ENCODE measurements at regions not wholly inside any gene's neighbourhood (a gene's known extent, or its start where the extent isn't known, plus 50 kb on each side); places are given as distances from the start of the nearest gene placed in this dataset.
"Not testable (repeated sequence)": the region's sequence is repeated elsewhere in the genome, so short reads cannot be mapped to it uniquely, and the experiment has no call there.

DNA sequence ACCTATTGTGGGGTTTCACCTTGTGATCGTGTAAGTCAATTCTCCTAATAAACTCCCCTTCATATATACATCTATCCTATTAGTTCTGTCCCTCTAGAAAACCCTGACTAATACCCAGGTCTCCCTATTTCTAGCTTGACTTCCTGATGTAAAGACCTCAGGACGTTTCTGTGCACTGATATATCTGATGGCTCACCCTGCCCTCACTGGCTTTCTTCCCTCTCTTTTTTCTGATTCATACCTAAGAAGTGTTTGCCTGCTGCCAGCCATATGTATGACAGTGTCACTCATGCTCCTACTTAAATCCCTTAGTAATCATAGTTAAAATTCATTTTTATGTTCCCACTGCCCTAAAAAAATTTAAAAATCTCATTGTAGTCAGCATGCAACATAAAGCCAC, 124.8 kb upstream of the CCNG1 start:
- TF ChIP-seq CTCF (conservative IDR thresholded peaks at IDR 0.05; ENCODE audit: low read length) = no peak
- no peak overlapping the region for H3K4me3 ChIP-seq (ENCODE audit: low read length)
- DNase-seq (ENCODE audit: low read depth) = no peak

GRCh38 chr5:163313049-163313448, 124.3 kb upstream of the CCNG1 start:
- DNase-seq (ENCODE audit: low read depth); H3K4me3 ChIP-seq (ENCODE audit: low read length): not testable (repeated sequence)

GRCh38 chr5:163316374-163316773, 121.0 kb upstream of the CCNG1 start:
- not testable (repeated sequence) for DNase-seq (ENCODE audit: low read depth); H3K4me3 ChIP-seq (ENCODE audit: low read length)

DNA sequence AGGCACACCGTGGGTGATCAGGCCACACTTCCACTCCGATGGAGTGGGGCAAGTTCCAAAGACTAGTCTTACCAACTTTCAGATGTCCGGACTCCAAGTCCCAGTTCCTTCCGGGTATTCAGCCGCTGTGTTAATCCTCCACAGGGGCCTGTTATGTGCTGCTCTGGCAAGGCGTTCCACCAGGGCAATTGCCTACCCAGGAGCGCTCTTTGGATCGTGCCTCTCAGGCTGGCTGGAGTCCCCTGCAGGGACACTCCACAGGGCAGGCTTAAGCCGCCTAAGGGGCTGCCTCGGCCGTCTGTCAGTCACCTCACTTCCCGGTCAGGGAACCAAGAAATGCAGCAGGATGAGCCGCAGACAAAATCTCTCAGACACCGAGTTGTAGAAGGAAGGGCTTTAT, 118.7 kb upstream of the CCNG1 start:
- no peak for TF ChIP-seq CTCF (conservative IDR thresholded peaks at IDR 0.05; ENCODE audit: low read length)
- no peak overlapping the region for H3K4me3 ChIP-seq (ENCODE audit: low read length)
- DNase-seq (ENCODE audit: low read depth) = no peak

- no peak for TF ChIP-seq CTCF (conservative IDR thresholded peaks at IDR 0.05; ENCODE audit: low read length)
- DNase-seq (ENCODE audit: low read depth) = no peak
- H3K4me3 ChIP-seq (ENCODE audit: low read length) = no peak overlapping the region
Observed at GRCh38 chr5:163321511-163321910, 115.9 kb upstream of the CCNG1 start.

- no peak for DNase-seq (ENCODE audit: low read depth)
- no peak overlapping the region for H3K4me3 ChIP-seq (ENCODE audit: low read length)
- TF ChIP-seq CTCF (conservative IDR thresholded peaks at IDR 0.05; ENCODE audit: low read length) = no peak
Observed at GRCh38 chr5:163330723-163331668, 106.4 kb upstream of the CCNG1 start.

DNA sequence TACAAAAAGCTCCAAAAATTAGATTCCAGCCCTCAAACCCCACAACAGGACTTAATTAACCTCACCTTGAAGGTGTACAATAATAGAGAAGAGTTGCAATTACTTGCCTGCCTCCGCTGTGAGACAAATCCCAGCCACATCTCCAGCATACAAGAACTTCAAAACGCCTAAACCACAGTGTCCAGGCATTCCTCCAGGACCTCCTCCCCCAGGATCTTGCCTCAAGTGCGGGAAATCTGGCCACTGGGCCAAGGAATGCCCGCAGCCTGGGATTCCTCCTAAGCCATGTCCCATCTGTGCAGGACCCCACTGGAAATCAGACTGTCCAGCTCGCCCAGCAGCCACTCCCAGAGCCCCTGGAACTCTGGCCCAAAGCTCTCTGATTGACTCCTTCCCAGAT, 101.3 kb upstream of the CCNG1 start:
- not testable (repeated sequence) for DNase-seq (ENCODE audit: low read depth); H3K4me3 ChIP-seq (ENCODE audit: low read length)

GRCh38 chr5:163339148-163339547, 98.2 kb upstream of the CCNG1 start:
- TF ChIP-seq CTCF (conservative IDR thresholded peaks at IDR 0.05; ENCODE audit: low read length) = no peak
- H3K4me3 ChIP-seq (ENCODE audit: low read length) = no peak overlapping the region
- no peak for DNase-seq (ENCODE audit: low read depth)

- H3K4me3 ChIP-seq (ENCODE audit: low read length); DNase-seq (ENCODE audit: low read depth): not testable (repeated sequence)
Observed at GRCh38 chr5:163340378-163340777, 97.0 kb upstream of the CCNG1 start.

Measured in AG10803 (cell line).